Thyroid gland (tissue), 4 donors: ENCODE measurements at regions not wholly inside any gene's neighbourhood (a gene's known extent, or its start where the extent isn't known, plus 50 kb on each side); places are given as distances from the start of the nearest gene placed in this dataset.

Experiments
- POLR2A ChIP-seq, 2 donors: fragments of 450-650 bp; IDR thresholded peaks; one replicate each; pipeline ENCODE4 v1.6.1; 2017; ENCODE audit warnings: antibody characterized with exemption in 2 of 2, mild to moderate bottlenecking in 2 of 2, moderate library complexity in 1 of 2
- TF ChIP-seq, protein P1 (sequence below), 6 experiments: fragments of 200-600 bp in 3 of 6; fragments of 450-650 bp in 3 of 6; sonication (generic) in 3 of 6; IDR thresholded peaks; one replicate each; pipeline ENCODE4 v1.5.1; 2016 to 2019; ENCODE audit warnings: antibody characterized with exemption in 6 of 6, mild to moderate bottlenecking in 2 of 6, inconsistent platforms in 1 of 6, moderate library complexity in 1 of 6

- no peak for TF ChIP-seq POLR2A (IDR thresholded peaks at IDR 0.05)
- TF ChIP-seq, protein P1, sequence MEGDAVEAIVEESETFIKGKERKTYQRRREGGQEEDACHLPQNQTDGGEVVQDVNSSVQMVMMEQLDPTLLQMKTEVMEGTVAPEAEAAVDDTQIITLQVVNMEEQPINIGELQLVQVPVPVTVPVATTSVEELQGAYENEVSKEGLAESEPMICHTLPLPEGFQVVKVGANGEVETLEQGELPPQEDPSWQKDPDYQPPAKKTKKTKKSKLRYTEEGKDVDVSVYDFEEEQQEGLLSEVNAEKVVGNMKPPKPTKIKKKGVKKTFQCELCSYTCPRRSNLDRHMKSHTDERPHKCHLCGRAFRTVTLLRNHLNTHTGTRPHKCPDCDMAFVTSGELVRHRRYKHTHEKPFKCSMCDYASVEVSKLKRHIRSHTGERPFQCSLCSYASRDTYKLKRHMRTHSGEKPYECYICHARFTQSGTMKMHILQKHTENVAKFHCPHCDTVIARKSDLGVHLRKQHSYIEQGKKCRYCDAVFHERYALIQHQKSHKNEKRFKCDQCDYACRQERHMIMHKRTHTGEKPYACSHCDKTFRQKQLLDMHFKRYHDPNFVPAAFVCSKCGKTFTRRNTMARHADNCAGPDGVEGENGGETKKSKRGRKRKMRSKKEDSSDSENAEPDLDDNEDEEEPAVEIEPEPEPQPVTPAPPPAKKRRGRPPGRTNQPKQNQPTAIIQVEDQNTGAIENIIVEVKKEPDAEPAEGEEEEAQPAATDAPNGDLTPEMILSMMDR (IDR thresholded peaks at IDR 0.05), result no peak
Observed at GRCh38 chr4:11223311-11223710, 205.4 kb downstream of the HS3ST1 start.
